CD4-positive, alpha-beta T cell (primary cell): ENCODE measurements at regions not wholly inside any gene's neighbourhood (a gene's known extent, or its start where the extent isn't known, plus 50 kb on each side); places are given as distances from the start of the nearest gene placed in this dataset.

ENCODE experiments used
- ATAC-seq: fragments of 200-7000 bp; cut with Tn5 transposase; one replicate; pipeline ENCODE4 v1.10.0; 2022; ENCODE audit warnings: mild to moderate bottlenecking; ENCODE audit not compliant: poor library complexity
- CTCF ChIA-PET: fragments of 350-600 bp; sonication (Branson Sonifier 250); formaldehyde crosslinking; loops from one replicate; lab custom pipeline; 2021; ENCODE audit warnings: antibody characterized with exemption, inconsistent platforms; lab: Charles Lee
- POLR2A ChIA-PET: fragments of 350-600 bp; sonication (Branson Sonifier 250); formaldehyde crosslinking; loops from one replicate; lab custom pipeline; 2021; ENCODE audit warnings: antibody characterized with exemption, inconsistent platforms; lab: Charles Lee
- DNase-seq, 14 experiments: peaks; one replicate each; pipeline ENCODE4 v3.0.0-alpha.2; 2013 to 2020; ENCODE audit warnings: mixed read lengths in 2 of 14
- H3K27ac ChIP-seq, 2 donors: one replicate each; pipeline versions ENCODE4 v1.5.1 to v1.7.0; 2013; ENCODE audit warnings: low read length in 2 of 2, low read depth in 1 of 2, mild to moderate bottlenecking in 1 of 2
- H3K27me3 ChIP-seq, 2 experiments: 1 replicate in 1 of 2; 2 replicates in 1 of 2; pipeline versions ENCODE4 v1.6.1 to v1.7.0; 2013; ENCODE audit warnings: low read length in 2 of 2, control low read depth in 1 of 2, mild to moderate bottlenecking in 1 of 2, moderate library complexity in 1 of 2; ENCODE audit not compliant: insufficient read depth in 2 of 2, control insufficient read depth in 1 of 2
- H3K36me3 ChIP-seq: one replicate; pipeline ENCODE4 v1.6.1; 2013; ENCODE audit warnings: low read length, control low read depth; ENCODE audit not compliant: insufficient read depth
- H3K4me1 ChIP-seq: one replicate; pipeline ENCODE4 v1.6.1; 2013; ENCODE audit warnings: low read length, control low read depth; ENCODE audit not compliant: insufficient read depth
- H3K4me3 ChIP-seq: one replicate; pipeline ENCODE4 v1.5.1; 2013; ENCODE audit warnings: mild to moderate bottlenecking, low read length, moderate library complexity
- H3K9me3 ChIP-seq, 2 experiments: 1 replicate in 1 of 2; 2 replicates in 1 of 2; pipeline versions ENCODE4 v1.6.1 to v1.7.0; 2013; ENCODE audit warnings: low read length in 2 of 2, mild to moderate bottlenecking in 2 of 2, control low read depth in 1 of 2, moderate library complexity in 1 of 2; ENCODE audit not compliant: control insufficient read depth in 1 of 2, insufficient read depth in 1 of 2
- H3K27ac Mint-ChIP-seq: one replicate; pipeline ENCODE4 v1.8.0; 2020; ENCODE audit warnings: mixed read lengths
- H3K27me3 Mint-ChIP-seq: one replicate; pipeline ENCODE4 v1.8.0; 2021; ENCODE audit warnings: mixed read lengths
- H3K36me3 Mint-ChIP-seq: one replicate; pipeline ENCODE4 v1.8.0; 2021; ENCODE audit warnings: low read depth, mixed read lengths
- H3K4me1 Mint-ChIP-seq: one replicate; pipeline ENCODE4 v1.8.0; 2021; ENCODE audit warnings: low read depth, mixed read lengths
- H3K4me3 Mint-ChIP-seq: one replicate; pipeline ENCODE4 v1.8.0; 2020; ENCODE audit warnings: mild to moderate bottlenecking, mixed read lengths
- H3K9me3 Mint-ChIP-seq: one replicate; pipeline ENCODE4 v1.8.0; 2020; ENCODE audit warnings: mixed read lengths
- CTCF ChIP-seq: fragments of 200-600 bp; IDR thresholded peaks from one replicate; pipeline ENCODE4 v1.8.0; 2022; ENCODE audit warnings: antibody characterized with exemption, mild to moderate bottlenecking
- intact Hi-C, 2 experiments: fragments of 100-400 bp; cut with DNase I in 1 of 2; cut with micrococcal nuclease in 1 of 2; formaldehyde crosslinking; loops; one replicate each; pipeline versions ENCODE4 v1.15.1 to v1.9.0; 2023 to 2025; cut with DNase I, micrococcal nuclease

- ATAC-seq (no peak), DNase-seq (no peak)
- Histone ChIP-seq H3K27me3 (peaks cover 0 to 2% of the 10 kb centered on the region in 2 experiments), H3K36me3 (no peaks in the 10 kb centered on the region), H3K9me3 (no peaks in the 10 kb centered on the region), H3K4me1 (no peaks in the 10 kb centered on the region), H3K27ac (no peak overlapping the region), H3K4me3 (no peak overlapping the region)
- H3K36me3 Mint-ChIP-seq = no peaks in the 10 kb centered on the region
- H3K27ac Mint-ChIP-seq = no peak overlapping the region
- ChIA-PET POLR2A (no interaction called here), CTCF (no interaction called here)
- TF ChIP-seq CTCF = no peak
- no peak overlapping the region for H3K4me3 Mint-ChIP-seq
- no peaks in the 10 kb centered on the region for H3K9me3 Mint-ChIP-seq
- peaks cover 13% of the 10 kb centered on the region for H3K27me3 Mint-ChIP-seq
- H3K4me1 Mint-ChIP-seq = no peaks in the 10 kb centered on the region
- intact Hi-C loops = no loop called here
Measured at GRCh38 chr5:58273711-58274110, 186.2 kb downstream of the PLK2 start.

- Histone ChIP-seq H3K27ac (no peak overlapping the region), H3K36me3 (no peaks in the 10 kb centered on the region), H3K4me1 (no peaks in the 10 kb centered on the region), H3K9me3 (no peaks in the 10 kb centered on the region), H3K27me3 (peaks cover 0 to 2% of the 10 kb centered on the region in 2 experiments), H3K4me3 (no peak overlapping the region)
- DNase-seq = no peak
- intact Hi-C loops = no loop called here
- CTCF ChIA-PET = no interaction called here
- H3K27me3 Mint-ChIP-seq = peaks cover 9% of the 10 kb centered on the region
- TF ChIP-seq CTCF = no peak
- POLR2A ChIA-PET = no interaction called here
- no peaks in the 10 kb centered on the region for H3K36me3 Mint-ChIP-seq
- no peaks in the 10 kb centered on the region for H3K9me3 Mint-ChIP-seq
- no peak for ATAC-seq
- H3K4me3 Mint-ChIP-seq = no peak overlapping the region
- no peaks in the 10 kb centered on the region for H3K4me1 Mint-ChIP-seq
- H3K27ac Mint-ChIP-seq = no peak overlapping the region
Measured at GRCh38 chr5:58268268-58268667, 191.6 kb downstream of the PLK2 start.

DNA sequence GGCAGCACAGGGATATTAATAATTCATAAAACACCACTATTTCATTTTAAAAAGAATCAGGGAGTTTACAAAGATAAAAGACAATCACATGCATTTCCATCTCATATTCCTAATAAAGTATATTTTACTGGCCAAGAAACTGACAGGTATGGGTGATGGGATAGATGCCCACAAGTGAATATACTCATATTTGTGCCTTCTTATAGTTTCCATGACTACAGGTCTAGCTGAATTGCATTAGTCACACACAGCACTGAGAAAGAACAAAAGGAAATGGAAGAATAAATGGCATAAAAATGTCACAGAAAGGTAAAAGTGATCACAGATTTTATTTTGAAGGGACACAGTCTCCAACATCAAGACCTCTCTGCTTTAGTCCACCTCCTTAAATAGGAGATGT lies 193.5 kb downstream of the PLK2 start:
- DNase-seq = no peak
- intact Hi-C loops = no loop called here
- H3K4me1 Mint-ChIP-seq = no peaks in the 10 kb centered on the region

More for the DNA sequence above, 193.5 kb downstream of the PLK2 start:
- ChIA-PET POLR2A (no interaction called here), CTCF (no interaction called here)
- Mint-ChIP-seq H3K9me3 (no peaks in the 10 kb centered on the region), H3K4me3 (no peak overlapping the region), H3K36me3 (no peaks in the 10 kb centered on the region), H3K27ac (no peak overlapping the region), H3K27me3 (peaks cover 9% of the 10 kb centered on the region)
- ATAC-seq = no peak
- no peak for TF ChIP-seq CTCF
- H3K27ac ChIP-seq = no peak overlapping the region
- no peaks in the 10 kb centered on the region for H3K36me3 ChIP-seq
- no peak overlapping the region for H3K4me3 ChIP-seq
- peaks cover 0 to 2% of the 10 kb centered on the region in 2 experiments for H3K27me3 ChIP-seq
- no peaks in the 10 kb centered on the region for H3K9me3 ChIP-seq
- no peaks in the 10 kb centered on the region for H3K4me1 ChIP-seq
